ENCODE measurements at regions not wholly inside any gene's neighbourhood (a gene's known extent, or its start where the extent isn't known, plus 50 kb on each side); places are given as distances from the start of the nearest gene placed in this dataset.

DNA sequence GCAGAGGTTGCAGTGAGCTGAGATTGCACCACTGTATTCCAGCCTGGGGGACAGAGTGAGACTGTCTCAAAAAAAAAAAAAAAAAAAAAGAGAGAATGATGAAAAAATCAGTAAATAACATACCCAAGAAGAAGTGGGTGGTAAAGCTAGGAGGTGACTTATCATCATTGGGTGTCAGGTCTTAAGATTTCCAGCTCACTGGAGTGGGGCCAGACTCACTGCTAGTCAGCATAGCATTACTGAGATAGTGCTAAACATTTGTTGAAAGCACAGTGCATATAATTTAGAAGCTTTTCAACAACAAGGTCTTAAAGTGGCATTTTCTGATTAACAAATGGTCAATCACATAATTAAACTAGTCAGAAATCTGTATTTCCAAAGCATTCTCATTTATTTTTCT lies 221.8 kb upstream of the GYPA start:
- H3K27ac ChIP-seq (ENCODE audit: low read depth in 2 of 2, low read length in 2 of 2): no peak overlapping the region
- no peak overlapping the region for H3K9ac ChIP-seq (ENCODE audit: low read depth in 1 of 2, low read length in 2 of 2)
- no peaks in the 10 kb centered on the region for H3K9me3 ChIP-seq (ENCODE audit: control insufficient read depth in 2 of 2, low read length in 2 of 2)
- H3K27me3 ChIP-seq (ENCODE audit: control insufficient read depth in 2 of 2, insufficient read depth in 2 of 2, low read length in 2 of 2): no peaks in the 10 kb centered on the region
- no peak overlapping the region for H3K4me3 ChIP-seq (ENCODE audit: low read length in 2 of 2)
- no peaks in the 10 kb centered on the region for H3K4me1 ChIP-seq (ENCODE audit: control insufficient read depth in 2 of 2, insufficient read depth in 2 of 2, low read length in 2 of 2)
- H3K36me3 ChIP-seq (ENCODE audit: control insufficient read depth in 2 of 2, insufficient read depth in 2 of 2, low read length in 2 of 2): no peaks in the 10 kb centered on the region

DNA sequence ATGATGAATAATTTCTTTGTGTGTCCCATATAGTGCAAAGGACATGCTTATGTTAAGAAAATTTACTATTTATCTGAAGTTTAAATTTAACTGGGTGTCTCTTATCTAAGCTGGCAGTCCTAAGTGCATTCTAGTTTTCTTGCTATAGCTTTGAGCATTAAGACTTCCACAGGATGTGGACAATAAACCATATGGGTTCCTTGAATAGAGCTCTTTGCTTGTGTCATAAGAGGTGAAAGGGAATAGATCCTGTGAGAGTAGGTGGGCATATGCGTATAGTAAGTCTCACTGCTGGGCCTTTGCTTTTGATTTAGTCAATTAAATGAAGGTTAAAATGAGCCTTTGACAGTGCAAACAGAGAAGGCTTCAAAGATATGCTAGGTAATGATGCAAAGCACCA lies 223.4 kb upstream of the GYPA start:
- no peaks in the 10 kb centered on the region for H3K9me3 ChIP-seq (ENCODE audit: control insufficient read depth in 2 of 2, low read length in 2 of 2)
- H3K4me1 ChIP-seq (ENCODE audit: control insufficient read depth in 2 of 2, insufficient read depth in 2 of 2, low read length in 2 of 2): no peaks in the 10 kb centered on the region
- no peak overlapping the region for H3K27ac ChIP-seq (ENCODE audit: low read depth in 2 of 2, low read length in 2 of 2)
- H3K36me3 ChIP-seq (ENCODE audit: control insufficient read depth in 2 of 2, insufficient read depth in 2 of 2, low read length in 2 of 2): no peaks in the 10 kb centered on the region
- no peaks in the 10 kb centered on the region for H3K27me3 ChIP-seq (ENCODE audit: control insufficient read depth in 2 of 2, insufficient read depth in 2 of 2, low read length in 2 of 2)
- H3K9ac ChIP-seq (ENCODE audit: low read depth in 1 of 2, low read length in 2 of 2): no peak overlapping the region
- no peak overlapping the region for H3K4me3 ChIP-seq (ENCODE audit: low read length in 2 of 2)

DNA sequence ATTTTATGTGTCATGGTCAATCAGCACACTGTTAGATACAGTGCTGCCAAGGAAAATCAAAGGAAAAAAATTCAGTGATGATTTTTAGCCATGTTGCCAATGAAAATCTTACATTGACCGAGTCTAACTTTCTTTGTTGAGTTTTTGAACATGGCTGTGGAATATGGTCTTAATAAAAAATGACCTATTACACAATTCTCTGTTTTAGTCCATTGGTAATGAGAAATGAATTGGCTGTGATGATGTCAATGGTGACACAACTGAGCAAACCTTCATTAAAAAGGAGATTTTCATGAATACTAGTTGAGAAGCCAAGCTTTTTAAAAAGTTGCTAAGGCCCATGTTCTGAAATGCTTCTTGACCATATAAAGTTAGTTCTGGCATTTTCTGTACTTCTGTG lies 225.9 kb upstream of the GYPA start:
- H3K36me3 ChIP-seq (ENCODE audit: control insufficient read depth in 2 of 2, insufficient read depth in 2 of 2, low read length in 2 of 2): no peaks in the 10 kb centered on the region
- no peak overlapping the region for H3K27ac ChIP-seq (ENCODE audit: low read depth in 2 of 2, low read length in 2 of 2)
- no peak overlapping the region for H3K9ac ChIP-seq (ENCODE audit: low read depth in 1 of 2, low read length in 2 of 2)
- no peaks in the 10 kb centered on the region for H3K9me3 ChIP-seq (ENCODE audit: control insufficient read depth in 2 of 2, low read length in 2 of 2)
- H3K27me3 ChIP-seq (ENCODE audit: control insufficient read depth in 2 of 2, insufficient read depth in 2 of 2, low read length in 2 of 2): no peaks in the 10 kb centered on the region
- no peaks in the 10 kb centered on the region for H3K4me1 ChIP-seq (ENCODE audit: control insufficient read depth in 2 of 2, insufficient read depth in 2 of 2, low read length in 2 of 2)
- no peak overlapping the region for H3K4me3 ChIP-seq (ENCODE audit: low read length in 2 of 2)

DNA sequence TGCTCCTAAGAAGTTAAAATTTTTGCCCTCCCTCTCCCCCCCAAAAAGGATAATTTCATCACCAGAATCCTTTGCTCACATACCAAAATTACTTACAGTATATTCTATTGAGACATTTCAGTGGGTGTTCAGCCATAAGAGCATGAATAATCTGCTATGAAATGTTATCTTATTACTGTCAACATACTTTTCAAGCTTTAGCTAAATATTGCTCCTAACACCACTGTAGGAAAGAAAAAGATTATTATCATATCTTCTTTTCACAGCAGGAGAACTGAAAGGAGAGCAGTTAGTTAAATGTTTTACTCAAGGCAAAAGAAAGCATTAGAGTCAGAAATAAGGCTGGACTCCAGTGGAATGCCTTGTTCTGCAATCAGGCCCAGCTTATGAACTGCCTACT lies 231.0 kb upstream of the GYPA start:
- H3K36me3 ChIP-seq (ENCODE audit: control insufficient read depth in 2 of 2, insufficient read depth in 2 of 2, low read length in 2 of 2): no peaks in the 10 kb centered on the region
- H3K27me3 ChIP-seq (ENCODE audit: control insufficient read depth in 2 of 2, insufficient read depth in 2 of 2, low read length in 2 of 2): no peaks in the 10 kb centered on the region
- H3K4me3 ChIP-seq (ENCODE audit: low read length in 2 of 2): no peak overlapping the region
- H3K4me1 ChIP-seq (ENCODE audit: control insufficient read depth in 2 of 2, insufficient read depth in 2 of 2, low read length in 2 of 2): no peaks in the 10 kb centered on the region
- H3K27ac ChIP-seq (ENCODE audit: low read depth in 2 of 2, low read length in 2 of 2): no peak overlapping the region
- H3K9me3 ChIP-seq (ENCODE audit: control insufficient read depth in 2 of 2, low read length in 2 of 2): no peaks in the 10 kb centered on the region
- no peak overlapping the region for H3K9ac ChIP-seq (ENCODE audit: low read depth in 1 of 2, low read length in 2 of 2)

DNA sequence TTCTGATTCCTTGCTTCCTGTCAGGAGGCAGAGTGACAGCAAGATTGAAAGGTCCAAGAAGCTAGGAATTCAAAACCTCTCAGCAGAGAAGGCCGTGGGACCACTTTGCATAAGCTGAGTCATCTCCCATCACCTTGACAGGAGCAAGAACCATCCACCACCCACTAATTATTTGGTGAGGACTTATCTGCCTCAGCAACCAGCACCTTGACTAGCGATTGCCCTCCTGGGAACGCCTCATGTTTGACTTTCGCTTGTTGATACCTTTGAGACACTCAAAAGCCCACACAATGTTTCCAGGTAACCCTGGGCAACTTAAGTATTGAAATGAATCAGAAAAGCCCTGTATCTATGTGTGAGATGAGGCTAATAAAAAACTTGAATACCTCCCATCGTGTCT lies 233.5 kb upstream of the GYPA start:
- no peak overlapping the region for H3K27ac ChIP-seq (ENCODE audit: low read depth in 2 of 2, low read length in 2 of 2)
- H3K36me3 ChIP-seq (ENCODE audit: control insufficient read depth in 2 of 2, insufficient read depth in 2 of 2, low read length in 2 of 2): no peaks in the 10 kb centered on the region
- H3K4me3 ChIP-seq (ENCODE audit: low read length in 2 of 2): no peak overlapping the region
- H3K9ac ChIP-seq (ENCODE audit: low read depth in 1 of 2, low read length in 2 of 2): no peak overlapping the region
- H3K27me3 ChIP-seq (ENCODE audit: control insufficient read depth in 2 of 2, insufficient read depth in 2 of 2, low read length in 2 of 2): no peaks in the 10 kb centered on the region
- H3K4me1 ChIP-seq (ENCODE audit: control insufficient read depth in 2 of 2, insufficient read depth in 2 of 2, low read length in 2 of 2): no peaks in the 10 kb centered on the region
- no peaks in the 10 kb centered on the region for H3K9me3 ChIP-seq (ENCODE audit: control insufficient read depth in 2 of 2, low read length in 2 of 2)

DNA sequence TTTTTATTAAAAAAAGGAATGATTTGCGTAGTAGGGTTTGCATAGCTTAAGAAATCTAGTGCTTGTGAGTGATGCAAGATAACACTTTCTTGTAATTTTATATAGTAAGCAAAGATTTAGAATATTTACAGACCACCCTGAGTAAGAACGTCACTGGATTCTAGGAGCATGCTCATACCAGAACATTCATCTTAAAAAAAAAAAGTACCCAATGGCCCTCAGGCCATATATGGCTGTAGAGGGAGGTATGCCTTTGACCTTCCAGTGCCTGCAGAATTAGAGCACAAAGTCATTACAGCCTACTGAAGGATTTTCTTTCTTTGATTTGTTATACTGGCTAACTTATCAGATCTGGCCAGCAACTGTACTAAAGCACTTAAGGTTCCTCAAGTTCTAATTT lies 236.3 kb upstream of the GYPA start:
- Histone ChIP-seq H3K27ac (ENCODE audit: low read depth in 2 of 2, low read length in 2 of 2) (no peak overlapping the region), H3K36me3 (ENCODE audit: control insufficient read depth in 2 of 2, insufficient read depth in 2 of 2, low read length in 2 of 2) (no peaks in the 10 kb centered on the region), H3K4me3 (ENCODE audit: low read length in 2 of 2) (no peak overlapping the region), H3K4me1 (ENCODE audit: control insufficient read depth in 2 of 2, insufficient read depth in 2 of 2, low read length in 2 of 2) (no peaks in the 10 kb centered on the region), H3K9ac (ENCODE audit: low read depth in 1 of 2, low read length in 2 of 2) (no peak overlapping the region), H3K27me3 (ENCODE audit: control insufficient read depth in 2 of 2, insufficient read depth in 2 of 2, low read length in 2 of 2) (no peaks in the 10 kb centered on the region), H3K9me3 (ENCODE audit: control insufficient read depth in 2 of 2, low read length in 2 of 2) (no peaks in the 10 kb centered on the region)

DNA sequence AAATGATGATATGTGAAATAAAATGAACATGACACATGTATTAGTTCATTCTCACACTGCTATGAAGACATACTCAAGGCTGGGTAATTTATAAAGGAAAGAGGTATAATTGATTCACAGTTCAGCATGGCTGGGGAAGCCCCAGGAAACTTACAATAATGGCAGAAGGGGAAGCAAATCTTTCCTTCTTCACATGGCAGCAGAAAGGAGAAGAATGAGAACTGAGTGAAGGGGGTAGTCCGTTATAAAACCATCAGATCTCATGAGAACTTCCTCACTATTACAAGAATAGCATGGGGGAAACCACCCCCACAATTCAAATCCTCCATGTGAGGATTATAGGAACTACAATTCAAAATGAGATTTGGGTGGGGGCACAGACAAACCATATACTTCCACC lies 243.9 kb upstream of the GYPA start:
- H3K9me3 ChIP-seq (ENCODE audit: control insufficient read depth in 2 of 2, low read length in 2 of 2): no peaks in the 10 kb centered on the region
- H3K36me3 ChIP-seq (ENCODE audit: control insufficient read depth in 2 of 2, insufficient read depth in 2 of 2, low read length in 2 of 2): no peaks in the 10 kb centered on the region
- H3K9ac ChIP-seq (ENCODE audit: low read depth in 1 of 2, low read length in 2 of 2): no peak overlapping the region
- no peak overlapping the region for H3K27ac ChIP-seq (ENCODE audit: low read depth in 2 of 2, low read length in 2 of 2)
- H3K4me3 ChIP-seq (ENCODE audit: low read length in 2 of 2): no peak overlapping the region
- no peaks in the 10 kb centered on the region for H3K4me1 ChIP-seq (ENCODE audit: control insufficient read depth in 2 of 2, insufficient read depth in 2 of 2, low read length in 2 of 2)
- H3K27me3 ChIP-seq (ENCODE audit: control insufficient read depth in 2 of 2, insufficient read depth in 2 of 2, low read length in 2 of 2): no peaks in the 10 kb centered on the region

DNA sequence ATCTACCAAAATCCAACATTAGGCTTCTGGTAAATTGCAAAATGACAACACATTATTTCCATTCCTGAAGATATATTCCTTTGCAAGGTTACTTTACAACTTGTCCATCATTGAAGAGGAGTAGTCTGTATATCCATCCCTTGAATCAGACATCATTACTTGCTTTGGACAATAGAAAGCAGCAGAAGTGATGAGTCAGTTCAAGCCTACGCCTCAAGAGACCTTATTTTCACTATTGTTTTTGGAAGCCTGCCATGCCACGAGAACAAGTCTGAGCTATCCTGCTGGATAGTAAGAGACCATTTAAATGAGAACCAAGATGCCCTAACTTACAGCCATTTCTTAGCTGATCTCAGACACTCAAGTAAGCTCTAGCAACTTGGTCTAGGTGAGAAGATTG lies 246.0 kb upstream of the HHIP start:
- H3K27ac ChIP-seq (ENCODE audit: low read depth in 2 of 2, low read length in 2 of 2): no peak overlapping the region
- H3K27me3 ChIP-seq (ENCODE audit: control insufficient read depth in 2 of 2, insufficient read depth in 2 of 2, low read length in 2 of 2): no peaks in the 10 kb centered on the region
- H3K4me3 ChIP-seq (ENCODE audit: low read length in 2 of 2): no peak overlapping the region
- no peaks in the 10 kb centered on the region for H3K9me3 ChIP-seq (ENCODE audit: control insufficient read depth in 2 of 2, low read length in 2 of 2)
- no peaks in the 10 kb centered on the region for H3K4me1 ChIP-seq (ENCODE audit: control insufficient read depth in 2 of 2, insufficient read depth in 2 of 2, low read length in 2 of 2)
- H3K9ac ChIP-seq (ENCODE audit: low read depth in 1 of 2, low read length in 2 of 2): no peak overlapping the region
- no peaks in the 10 kb centered on the region for H3K36me3 ChIP-seq (ENCODE audit: control insufficient read depth in 2 of 2, insufficient read depth in 2 of 2, low read length in 2 of 2)

DNA sequence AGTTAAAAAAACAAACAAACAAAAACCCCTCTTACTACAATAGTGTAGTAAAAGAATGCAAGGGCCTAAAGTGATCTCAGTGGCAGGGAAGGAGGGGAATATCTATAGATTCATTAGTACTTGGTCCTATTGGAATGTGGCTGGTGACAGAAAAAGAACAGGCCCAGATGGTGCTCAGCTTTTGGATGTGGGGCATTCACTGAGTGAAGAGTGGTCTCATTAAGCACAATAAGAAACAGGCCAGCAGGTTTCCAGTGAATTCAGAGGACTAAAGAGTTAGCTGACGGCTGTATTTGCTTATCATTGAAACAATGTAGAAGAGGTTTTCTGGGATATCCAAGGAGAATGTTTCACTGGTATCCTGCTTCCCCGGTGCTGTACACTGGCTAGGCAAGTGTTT lies 243.8 kb upstream of the HHIP start:
- Histone ChIP-seq H3K4me3 (ENCODE audit: low read length in 2 of 2) (no peak overlapping the region), H3K36me3 (ENCODE audit: control insufficient read depth in 2 of 2, insufficient read depth in 2 of 2, low read length in 2 of 2) (no peaks in the 10 kb centered on the region), H3K27ac (ENCODE audit: low read depth in 2 of 2, low read length in 2 of 2) (no peak overlapping the region), H3K4me1 (ENCODE audit: control insufficient read depth in 2 of 2, insufficient read depth in 2 of 2, low read length in 2 of 2) (no peaks in the 10 kb centered on the region), H3K27me3 (ENCODE audit: control insufficient read depth in 2 of 2, insufficient read depth in 2 of 2, low read length in 2 of 2) (no peaks in the 10 kb centered on the region), H3K9ac (ENCODE audit: low read depth in 1 of 2, low read length in 2 of 2) (no peak overlapping the region), H3K9me3 (ENCODE audit: control insufficient read depth in 2 of 2, low read length in 2 of 2) (no peaks in the 10 kb centered on the region)

DNA sequence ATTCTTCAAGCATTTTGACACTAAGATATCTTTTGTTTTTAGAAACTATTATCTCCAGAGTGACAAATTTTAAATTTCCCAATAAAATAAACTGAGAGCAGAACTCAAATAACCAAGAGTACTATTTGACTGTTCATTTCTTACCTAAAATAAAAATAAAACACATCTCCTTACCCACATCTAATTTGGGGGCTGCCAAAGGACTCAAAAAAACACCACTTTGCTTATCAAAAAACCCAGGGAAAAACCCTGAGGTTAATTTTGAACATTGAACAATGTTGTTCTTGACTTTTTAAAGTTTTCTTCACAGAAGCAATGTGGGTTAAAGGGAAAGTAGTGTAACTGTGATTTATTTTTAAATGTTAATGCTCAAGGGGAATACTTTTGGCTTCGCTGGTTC lies 243.0 kb upstream of the HHIP start:
- H3K4me1 ChIP-seq (ENCODE audit: control insufficient read depth in 2 of 2, insufficient read depth in 2 of 2, low read length in 2 of 2): no peaks in the 10 kb centered on the region
- no peaks in the 10 kb centered on the region for H3K36me3 ChIP-seq (ENCODE audit: control insufficient read depth in 2 of 2, insufficient read depth in 2 of 2, low read length in 2 of 2)
- no peak overlapping the region for H3K9ac ChIP-seq (ENCODE audit: low read depth in 1 of 2, low read length in 2 of 2)
- no peak overlapping the region for H3K4me3 ChIP-seq (ENCODE audit: low read length in 2 of 2)
- H3K27ac ChIP-seq (ENCODE audit: low read depth in 2 of 2, low read length in 2 of 2): no peak overlapping the region
- H3K27me3 ChIP-seq (ENCODE audit: control insufficient read depth in 2 of 2, insufficient read depth in 2 of 2, low read length in 2 of 2): no peaks in the 10 kb centered on the region
- no peaks in the 10 kb centered on the region for H3K9me3 ChIP-seq (ENCODE audit: control insufficient read depth in 2 of 2, low read length in 2 of 2)

DNA sequence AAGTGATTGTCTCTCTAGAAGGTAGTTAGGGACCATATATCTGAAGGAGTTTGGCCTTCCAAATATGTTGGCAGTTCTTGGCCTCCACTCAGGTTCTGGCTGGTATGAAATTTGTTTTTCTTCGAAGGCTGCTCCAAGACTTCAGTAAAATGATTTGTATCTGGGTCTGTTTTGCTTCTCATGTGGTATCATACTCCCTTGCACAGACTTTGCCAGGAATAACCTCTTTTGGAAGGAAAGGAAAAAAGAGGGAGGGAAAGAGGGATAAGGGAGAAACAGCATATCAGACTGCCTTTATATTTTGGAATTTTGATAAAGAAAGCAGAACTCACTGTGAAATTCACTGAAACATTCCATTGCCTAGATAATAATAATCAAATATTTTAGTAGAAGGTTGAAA lies 242.1 kb upstream of the HHIP start:
- H3K9me3 ChIP-seq (ENCODE audit: control insufficient read depth in 2 of 2, low read length in 2 of 2): no peaks in the 10 kb centered on the region
- H3K27me3 ChIP-seq (ENCODE audit: control insufficient read depth in 2 of 2, insufficient read depth in 2 of 2, low read length in 2 of 2): no peaks in the 10 kb centered on the region
- no peak overlapping the region for H3K9ac ChIP-seq (ENCODE audit: low read depth in 1 of 2, low read length in 2 of 2)
- no peaks in the 10 kb centered on the region for H3K36me3 ChIP-seq (ENCODE audit: control insufficient read depth in 2 of 2, insufficient read depth in 2 of 2, low read length in 2 of 2)
- no peaks in the 10 kb centered on the region for H3K4me1 ChIP-seq (ENCODE audit: control insufficient read depth in 2 of 2, insufficient read depth in 2 of 2, low read length in 2 of 2)
- H3K27ac ChIP-seq (ENCODE audit: low read depth in 2 of 2, low read length in 2 of 2): no peak overlapping the region
- H3K4me3 ChIP-seq (ENCODE audit: low read length in 2 of 2): no peak overlapping the region
